NCI-H82 treated with DMSO at 0.1 percent for 48 hours (cell line): ENCODE measurements at regions not wholly inside any gene's neighbourhood (a gene's known extent, or its start where the extent isn't known, plus 50 kb on each side); places are given as distances from the start of the nearest gene placed in this dataset.
"Not testable (repeated sequence)": the region's sequence is repeated elsewhere in the genome, so short reads cannot be mapped to it uniquely, and the experiment has no call there.

Source experiments
- DNase-seq: peaks from one replicate; lab custom pipeline; 2025; ENCODE audit not compliant: unreplicated experiment; lab: John Stamatoyannopoulos, UW

- DNase-seq, result no peak
These were observed 205.2 kb upstream of the SEMA6A start for GRCh38 chr5:116779846-116780245.

DNA sequence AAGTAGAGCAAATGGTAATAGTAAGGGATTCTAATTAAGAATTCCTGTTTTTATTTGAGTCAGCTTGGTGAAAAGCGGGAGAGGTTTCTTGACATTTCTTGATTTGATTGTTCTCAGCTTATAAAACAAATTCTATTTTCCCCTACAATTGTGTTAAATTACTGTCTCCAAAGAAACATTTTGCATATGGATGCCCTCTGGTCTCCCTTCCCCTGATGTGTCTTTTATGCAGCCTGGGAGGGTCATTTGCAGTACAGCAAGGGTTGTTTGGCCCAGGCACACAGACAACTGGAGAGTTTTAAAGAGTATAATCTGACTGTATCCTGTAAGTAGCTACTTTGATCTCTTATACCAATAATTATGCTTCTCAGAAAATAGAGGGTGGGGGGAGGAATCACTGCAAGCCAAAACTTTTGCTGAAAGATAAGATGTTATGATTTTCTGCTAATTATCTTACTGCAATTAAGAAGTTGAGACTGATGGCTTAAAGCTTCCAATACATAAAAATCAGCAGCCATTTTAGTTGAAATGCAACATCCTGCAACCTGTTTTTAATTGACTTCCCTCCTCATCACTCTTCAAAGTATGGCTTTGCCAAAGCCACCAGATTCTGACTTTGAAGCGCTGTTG lies 204.1 kb upstream of the SEMA6A start:
- no peak for DNase-seq

GRCh38 chr5:116778032-116778431 lies 203.4 kb upstream of the SEMA6A start:
- no peak for DNase-seq

DNA sequence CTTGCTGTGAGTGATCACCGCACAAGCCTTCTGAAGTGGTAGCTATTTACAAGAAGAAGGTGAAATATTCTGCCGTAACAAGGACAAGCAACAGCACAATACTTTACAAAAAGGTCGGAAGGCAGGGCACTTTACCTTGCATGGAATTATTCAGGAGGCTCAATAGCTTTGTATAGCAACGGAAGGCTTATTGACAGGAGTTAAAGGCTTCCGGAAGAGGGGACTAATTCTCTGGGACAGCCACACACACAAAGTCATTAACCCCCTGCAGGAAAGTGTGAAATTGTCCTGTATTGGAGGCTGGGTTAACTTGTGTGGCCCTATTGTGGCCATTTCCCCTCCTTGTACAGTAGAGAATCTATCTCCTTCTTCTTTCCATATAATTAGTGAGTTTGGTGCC lies 199.3 kb upstream of the SEMA6A start:
- no peak for DNase-seq

GRCh38 chr5:116772806-116773205 lies 198.2 kb upstream of the SEMA6A start:
- no peak for DNase-seq

DNA sequence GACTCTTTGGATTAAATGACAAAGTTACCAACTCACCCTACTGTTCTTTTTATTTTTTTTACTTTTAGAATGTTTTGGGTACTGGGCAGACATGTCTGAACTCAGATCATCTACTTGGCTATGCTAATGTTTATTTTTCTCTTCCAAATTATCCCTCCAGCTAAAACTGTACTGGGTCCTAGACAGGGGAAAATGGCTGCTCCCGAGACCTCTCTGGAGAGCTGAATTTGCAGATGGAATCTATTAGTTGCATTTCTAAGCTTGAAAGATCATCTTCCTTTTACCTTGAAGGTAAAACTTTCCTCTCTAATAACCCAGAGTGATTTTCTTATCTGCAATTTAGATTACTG lies 197.5 kb upstream of the SEMA6A start:
- DNase-seq, result no peak

DNA sequence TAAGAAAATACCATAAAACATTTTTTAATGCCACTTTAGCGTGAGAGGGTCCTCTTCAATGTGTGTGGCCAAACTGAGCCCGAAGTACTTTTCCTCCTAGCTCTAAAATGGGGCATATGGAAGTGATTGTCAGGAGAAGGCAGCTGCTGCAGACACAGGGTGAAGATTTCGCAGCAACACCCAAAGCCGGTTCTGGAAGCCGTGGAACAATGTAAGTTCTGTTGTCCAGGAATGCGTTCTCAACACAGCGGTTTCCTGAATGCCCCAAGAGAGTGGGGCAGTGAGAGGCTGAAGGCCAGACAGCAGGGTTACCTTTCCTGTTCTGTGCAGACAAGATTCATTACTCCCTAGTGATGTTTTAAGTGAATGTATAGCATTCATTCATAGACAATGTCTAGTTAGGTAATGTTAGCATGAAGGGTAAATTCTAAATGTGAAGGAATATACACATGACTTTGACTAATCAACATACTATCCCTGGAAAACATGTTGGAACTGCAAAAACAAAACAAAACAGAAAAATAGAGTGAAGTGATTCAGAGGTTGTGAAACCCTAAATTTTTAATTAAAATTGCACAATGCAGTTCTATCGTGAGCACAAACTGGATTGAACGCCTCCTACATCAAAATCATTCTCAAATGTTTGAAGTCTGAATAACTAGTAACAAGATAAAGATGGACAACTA lies 197.0 kb upstream of the SEMA6A start:
- DNase-seq, result no peak

DNA sequence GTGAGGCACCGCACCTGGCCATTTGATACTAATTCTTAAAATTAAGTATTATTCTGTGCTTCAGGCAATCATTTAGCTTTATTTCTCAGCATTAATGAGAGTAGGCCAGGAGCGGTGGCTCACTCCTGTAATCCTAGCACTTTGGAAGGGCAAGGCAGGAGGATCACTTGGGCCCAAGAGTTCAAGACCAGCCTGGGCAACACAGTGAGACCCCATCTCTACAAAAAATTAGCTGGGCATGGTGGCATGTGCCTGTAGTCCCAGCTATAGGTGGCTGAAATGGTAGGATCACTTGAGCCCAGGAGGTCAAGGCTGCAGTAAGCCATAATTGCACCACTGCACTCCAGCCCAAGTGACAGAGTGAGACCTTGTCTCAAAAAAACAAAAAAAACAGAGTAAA lies 195.3 kb upstream of the SEMA6A start:
- not testable (repeated sequence) for DNase-seq

DNA sequence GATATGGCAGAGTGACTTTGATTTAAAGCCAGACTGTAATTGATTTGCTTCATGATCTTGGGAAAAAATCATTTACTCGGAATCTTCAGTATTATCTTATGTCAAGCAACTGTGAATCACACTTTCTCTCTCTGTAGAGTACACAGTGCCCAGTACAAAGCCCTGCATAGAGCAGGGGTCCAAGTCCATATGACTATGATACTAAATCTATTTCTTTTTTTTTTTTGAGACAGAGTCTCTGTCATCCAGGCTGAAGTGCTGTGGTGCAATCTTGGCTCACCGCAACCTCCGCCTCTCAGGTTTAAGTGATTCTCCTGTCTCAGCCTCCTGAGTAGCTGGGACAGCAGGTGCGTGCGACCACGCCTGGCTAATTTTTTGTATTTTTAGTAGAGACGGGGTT lies 194.8 kb upstream of the SEMA6A start:
- no peak for DNase-seq

- no peak for DNase-seq
These were observed 191.9 kb upstream of the SEMA6A start for GRCh38 chr5:116766470-116766947.

- no peak for DNase-seq
These were observed 190.8 kb upstream of the SEMA6A start for GRCh38 chr5:116765441-116765840.

DNA sequence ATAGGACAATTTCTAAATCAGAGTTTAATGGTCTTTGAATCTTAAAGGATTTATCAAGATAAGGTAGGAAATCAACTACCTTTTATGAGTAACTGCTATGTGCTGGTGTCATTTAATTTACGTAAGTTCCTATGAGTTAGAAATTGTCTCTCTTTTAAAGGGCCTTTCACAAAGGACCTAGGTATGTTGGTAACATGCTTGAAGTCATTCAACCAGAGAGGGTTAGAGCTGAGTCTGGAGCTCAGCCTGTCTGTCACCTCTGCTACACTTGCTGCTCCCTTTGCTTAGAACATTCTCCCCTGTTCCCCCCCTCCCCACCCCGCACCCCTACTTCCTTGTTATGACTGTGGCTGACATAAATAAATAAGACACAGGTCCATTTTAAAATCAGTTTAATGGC lies 190.3 kb upstream of the SEMA6A start:
- DNase-seq, result no peak

DNA sequence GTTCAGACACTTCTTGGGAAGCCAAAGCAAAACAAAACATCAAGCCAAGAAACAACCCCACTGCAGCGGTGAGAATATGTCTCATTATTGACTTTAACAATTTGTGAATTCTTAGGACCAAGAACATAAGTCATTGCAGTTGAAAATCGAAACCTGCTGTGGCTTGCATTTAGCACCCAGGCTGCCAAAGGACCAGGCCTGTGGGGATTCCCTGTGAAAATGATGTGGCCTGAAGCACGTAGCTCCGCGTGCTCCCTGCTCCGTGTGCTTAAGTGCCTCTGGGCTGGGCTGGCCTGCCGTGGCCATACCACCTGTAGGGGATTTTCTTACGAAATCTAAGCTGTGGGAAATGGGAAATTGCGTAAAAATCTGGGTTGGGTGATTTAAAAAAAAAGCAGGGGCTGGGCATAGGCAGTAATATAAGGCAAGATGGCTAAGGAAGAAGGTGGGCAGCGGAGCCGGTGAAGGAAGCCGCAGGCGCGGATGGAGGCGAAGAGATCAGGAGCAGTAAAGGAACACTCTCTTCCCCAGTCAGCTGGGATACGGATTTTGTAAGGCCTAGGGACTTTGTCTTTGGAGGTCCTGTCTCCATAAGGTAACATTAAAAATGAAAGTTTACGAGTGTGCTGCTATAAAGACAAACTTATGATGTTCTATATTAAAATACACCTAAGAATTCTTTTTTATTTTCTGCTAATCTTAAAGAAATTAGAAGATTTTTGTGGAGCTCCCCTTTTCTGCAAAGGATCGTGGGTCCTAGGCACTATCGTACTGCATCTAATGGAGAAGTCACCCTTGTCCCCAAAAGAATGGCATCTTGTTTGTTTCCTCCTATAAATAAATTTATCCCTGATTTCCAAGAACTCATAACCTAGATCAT lies 189.6 kb upstream of the SEMA6A start:
- DNase-seq, result no peak

GRCh38 chr5:116759860-116760640 lies 185.4 kb upstream of the SEMA6A start:
- DNase-seq, result no peak

DNA sequence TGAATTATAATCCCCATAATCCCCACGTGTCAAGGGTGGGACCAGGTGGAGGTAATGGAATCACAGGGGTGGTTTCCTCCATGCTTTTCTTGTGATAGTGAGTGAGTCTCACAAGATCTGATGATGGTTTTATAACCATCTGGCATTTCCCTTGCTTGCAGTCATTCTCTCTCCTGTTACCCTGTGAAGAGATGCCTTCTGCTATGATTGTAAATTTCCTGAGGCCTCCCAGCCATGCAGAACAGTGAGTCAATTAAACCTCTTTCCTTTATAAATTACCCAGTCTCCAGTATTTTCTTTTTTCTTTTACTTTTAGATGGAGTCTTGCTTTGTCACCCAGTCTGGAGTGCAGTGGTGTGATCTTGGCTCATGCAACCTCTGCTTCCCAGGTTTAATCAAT lies 182.7 kb upstream of the SEMA6A start:
- no peak for DNase-seq

- no peak for DNase-seq
These were observed 181.9 kb upstream of the SEMA6A start for GRCh38 chr5:116756531-116756930.

DNA sequence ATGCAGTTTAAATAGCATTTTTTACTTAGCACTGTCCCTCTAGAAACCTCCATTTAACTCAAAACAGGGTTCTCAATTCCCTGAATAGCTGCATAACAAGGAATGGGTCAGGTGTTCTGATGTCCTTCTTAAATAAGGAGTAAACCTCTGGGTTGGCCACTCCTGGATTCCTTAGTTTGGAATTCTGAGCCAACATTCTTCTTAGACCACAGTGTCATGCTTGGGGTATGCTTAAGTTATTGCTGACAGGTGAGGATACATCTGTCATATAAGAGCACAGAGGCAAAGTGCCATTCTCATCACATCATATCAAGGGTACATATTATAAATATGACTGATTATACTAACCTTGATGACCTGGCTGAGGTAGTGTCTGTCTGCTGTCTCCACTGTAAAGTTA lies 179.9 kb upstream of the SEMA6A start:
- DNase-seq, result no peak

- no peak for DNase-seq
These were observed 177.1 kb upstream of the SEMA6A start for GRCh38 chr5:116751684-116752083.

DNA sequence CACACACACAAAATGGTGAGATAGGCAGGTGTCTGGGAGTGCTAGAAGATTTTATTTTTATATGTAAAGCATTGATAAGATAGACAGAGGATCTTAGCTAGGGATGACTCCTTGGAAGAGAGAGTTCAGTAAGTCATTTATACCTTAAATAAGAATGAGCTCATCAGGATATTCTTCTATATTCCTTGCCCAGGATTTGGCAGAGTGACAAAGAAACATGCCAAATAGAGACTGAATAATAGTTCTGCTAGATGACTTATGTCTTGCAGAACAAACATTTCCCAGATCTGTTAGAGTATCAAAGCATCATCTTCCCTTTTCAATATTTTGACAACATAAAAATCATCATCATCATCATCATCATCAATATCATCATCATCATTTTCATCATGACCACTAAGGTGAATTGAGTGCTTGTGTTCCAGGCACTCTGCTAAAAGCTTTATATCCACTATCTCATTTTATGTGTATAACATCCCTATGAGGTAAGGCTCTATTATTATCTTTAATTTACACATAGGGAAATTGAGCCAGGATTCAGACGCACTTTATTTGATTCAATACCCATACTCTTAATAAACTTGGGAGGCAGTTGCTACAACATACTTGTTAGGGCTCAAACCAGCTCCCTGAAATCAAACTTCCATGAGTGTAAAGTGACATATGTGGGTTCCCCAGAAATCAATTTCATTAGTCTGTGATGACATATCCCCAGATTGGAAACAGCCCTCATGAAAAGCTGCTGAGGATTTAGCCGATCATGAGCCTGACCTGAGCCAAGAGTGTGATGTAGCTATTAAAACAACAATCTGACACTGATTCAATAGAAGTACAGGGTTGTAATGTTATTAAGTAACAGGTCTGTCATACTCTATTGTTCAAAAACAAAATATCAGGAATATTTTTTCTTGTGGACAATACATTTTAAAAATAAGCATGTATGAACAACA lies 176.3 kb upstream of the SEMA6A start:
- DNase-seq, result no peak

DNA sequence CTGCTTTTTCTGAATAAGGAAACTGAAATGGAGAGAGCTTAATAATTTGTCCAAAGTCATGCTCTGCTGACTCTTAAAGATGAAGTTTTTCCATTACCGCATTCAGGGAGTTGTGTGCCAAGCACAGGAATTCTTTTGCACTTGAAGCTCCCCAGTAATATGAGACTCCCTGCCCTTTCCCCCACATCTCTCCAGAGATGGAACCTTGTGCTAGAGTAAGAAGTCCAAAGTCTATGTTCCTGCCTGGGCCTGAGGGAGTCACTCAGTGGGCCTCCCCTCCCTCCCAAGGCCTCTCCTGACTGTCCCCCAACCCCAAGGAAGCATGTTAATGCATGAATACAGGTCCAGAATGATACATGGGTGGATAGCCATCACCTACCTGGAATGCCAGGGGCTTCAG lies 173.3 kb upstream of the SEMA6A start:
- DNase-seq, result no peak
